ENCODE measurements at regions not wholly inside any gene's neighbourhood (a gene's known extent, or its start where the extent isn't known, plus 50 kb on each side); places are given as distances from the start of the nearest gene placed in this dataset.

DNA sequence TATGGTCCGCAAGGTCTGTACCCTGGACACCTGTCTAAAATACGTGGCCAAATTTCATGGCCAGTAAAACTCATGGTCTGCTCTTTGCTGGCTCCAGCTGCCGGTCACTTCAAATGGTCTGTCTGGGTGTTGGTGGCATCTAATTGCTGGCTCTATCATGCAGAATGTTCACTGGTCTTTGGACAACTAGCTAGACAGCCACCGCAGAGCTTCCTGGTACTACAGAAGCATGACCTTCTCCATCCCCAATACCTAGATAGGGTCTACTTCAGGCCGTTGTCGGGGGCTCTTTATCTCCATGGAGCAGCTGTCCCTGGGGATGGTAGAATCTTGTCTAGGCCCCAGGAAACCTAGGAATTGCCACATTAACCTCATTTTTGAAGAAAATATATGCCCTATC, 88.4 kb upstream of the RMDN2 start:
- Histone ChIP-seq H3K4me3 (ENCODE audit: low read length) (no peak overlapping the region), H3K4me1 (ENCODE audit: control insufficient read depth, insufficient read depth, low read length) (no peaks in the 10 kb centered on the region), H3K27me3 (ENCODE audit: control insufficient read depth, insufficient read depth, low read length) (no peaks in the 10 kb centered on the region), H3K36me3 (ENCODE audit: control insufficient read depth, insufficient read depth, low read length) (no peaks in the 10 kb centered on the region), H3K9me3 (ENCODE audit: control insufficient read depth, insufficient read depth, low read length) (no peaks in the 10 kb centered on the region), H3K27ac (ENCODE audit: low read length) (no peak overlapping the region)
- no peak for DNase-seq (ENCODE audit: low read depth, low spot score)
- WGBS (ENCODE audit: insufficient coverage, insufficient read length), result no CpG with 5 or more reads among the region's 6 CpGs

DNA sequence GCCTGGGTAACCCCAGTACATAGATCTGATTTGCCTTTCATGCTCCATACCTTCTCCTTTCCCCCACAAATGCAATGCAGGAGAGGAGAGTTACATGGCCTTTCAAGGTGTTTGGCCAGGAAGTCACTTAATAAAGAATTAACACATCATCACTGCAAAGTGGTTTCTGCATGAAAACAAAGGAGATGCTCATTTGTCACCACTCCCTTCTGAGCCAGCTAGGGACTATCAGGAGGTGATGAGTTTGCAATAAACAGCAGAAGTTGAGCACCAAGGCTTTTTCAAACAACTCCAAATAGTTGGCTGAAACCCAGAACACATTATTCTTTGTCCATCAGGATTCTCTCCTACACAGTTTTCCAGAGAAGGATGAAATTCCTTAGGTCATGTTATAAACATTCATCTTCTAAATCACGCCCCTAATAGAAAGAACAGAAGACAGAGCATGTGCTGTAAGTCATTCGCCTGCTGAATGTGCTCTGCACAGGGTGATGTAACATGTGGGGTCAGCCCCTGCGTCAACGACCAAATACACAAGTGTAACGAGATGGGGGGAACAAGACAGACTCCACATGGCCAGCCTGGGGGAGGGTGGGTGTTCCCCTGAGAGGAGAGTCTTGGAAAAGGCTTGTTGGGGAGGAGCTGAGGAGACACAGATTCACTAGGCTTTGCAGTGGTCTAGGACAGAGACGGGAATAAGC, 87.3 kb upstream of the RMDN2 start:
- Histone ChIP-seq H3K27me3 (ENCODE audit: control insufficient read depth, insufficient read depth, low read length) (no peaks in the 10 kb centered on the region), H3K36me3 (ENCODE audit: control insufficient read depth, insufficient read depth, low read length) (no peaks in the 10 kb centered on the region), H3K4me3 (ENCODE audit: low read length) (no peak overlapping the region), H3K4me1 (ENCODE audit: control insufficient read depth, insufficient read depth, low read length) (no peaks in the 10 kb centered on the region), H3K9me3 (ENCODE audit: control insufficient read depth, insufficient read depth, low read length) (no peaks in the 10 kb centered on the region), H3K27ac (ENCODE audit: low read length) (no peak overlapping the region)
- WGBS (ENCODE audit: insufficient coverage, insufficient read length), result no CpG with 5 or more reads among the region's 6 CpGs
- DNase-seq (ENCODE audit: low read depth, low spot score), result no peak

DNA sequence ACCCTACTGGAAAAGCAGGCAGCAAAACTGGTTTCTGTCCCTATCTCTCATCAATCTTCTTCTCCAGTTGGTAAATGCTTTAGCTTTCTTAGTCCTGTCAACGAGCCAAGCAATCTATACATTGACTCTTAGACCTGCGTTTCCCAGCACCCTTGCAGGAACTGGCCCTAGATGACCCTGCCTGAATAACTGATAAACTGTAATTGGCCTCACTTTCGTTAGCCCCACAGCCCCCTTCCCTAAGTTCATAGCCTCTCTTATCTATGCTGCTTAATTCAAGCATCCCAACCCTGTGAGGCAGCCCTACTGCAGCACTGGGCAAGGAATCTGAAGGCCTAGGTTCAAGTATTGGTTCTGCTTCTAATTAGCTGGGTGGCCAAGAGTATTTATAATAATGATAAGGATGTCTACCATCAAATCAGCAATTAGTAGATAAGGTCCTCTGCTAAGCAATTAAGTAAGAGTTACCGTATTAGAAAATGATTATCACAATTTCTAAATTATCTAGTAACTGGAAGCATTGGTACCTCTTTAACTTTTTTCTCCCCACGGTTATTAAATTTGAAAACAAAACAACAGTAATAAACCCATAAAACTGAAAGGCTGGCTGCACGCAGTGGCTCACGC, 86.4 kb upstream of the RMDN2 start:
- no peaks in the 10 kb centered on the region for H3K9me3 ChIP-seq (ENCODE audit: control insufficient read depth, insufficient read depth, low read length)
- H3K27me3 ChIP-seq (ENCODE audit: control insufficient read depth, insufficient read depth, low read length), result no peaks in the 10 kb centered on the region
- no peak overlapping the region for H3K27ac ChIP-seq (ENCODE audit: low read length)
- WGBS (ENCODE audit: insufficient coverage, insufficient read length), result no CpG with 5 or more reads among the region's 7 CpGs
- no peak overlapping the region for H3K4me3 ChIP-seq (ENCODE audit: low read length)
- DNase-seq (ENCODE audit: low read depth, low spot score), result no peak
- H3K36me3 ChIP-seq (ENCODE audit: control insufficient read depth, insufficient read depth, low read length), result no peaks in the 10 kb centered on the region
- no peaks in the 10 kb centered on the region for H3K4me1 ChIP-seq (ENCODE audit: control insufficient read depth, insufficient read depth, low read length)

DNA sequence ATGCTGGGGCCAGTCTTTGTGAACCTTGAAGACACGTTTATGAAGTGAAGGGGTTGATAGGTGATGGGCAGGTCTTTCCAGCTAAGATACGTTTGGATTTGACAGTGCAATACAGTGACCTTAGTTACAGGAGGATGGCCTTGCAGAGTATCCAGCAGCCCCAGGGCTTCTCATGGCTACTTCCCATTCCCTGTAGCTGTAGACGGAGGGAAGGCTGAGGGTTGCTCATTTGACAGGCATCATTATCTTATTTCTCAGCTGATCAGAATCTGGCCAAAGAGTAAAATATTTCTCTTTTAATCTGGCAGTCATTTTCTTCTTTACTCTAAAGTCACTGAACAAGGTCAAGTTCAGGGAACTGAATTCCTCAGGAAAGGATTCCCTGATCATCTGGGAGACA, 85.1 kb upstream of the RMDN2 start:
- Histone ChIP-seq H3K9me3 (ENCODE audit: control insufficient read depth, insufficient read depth, low read length) (no peaks in the 10 kb centered on the region), H3K36me3 (ENCODE audit: control insufficient read depth, insufficient read depth, low read length) (no peaks in the 10 kb centered on the region), H3K4me3 (ENCODE audit: low read length) (no peak overlapping the region), H3K4me1 (ENCODE audit: control insufficient read depth, insufficient read depth, low read length) (no peaks in the 10 kb centered on the region), H3K27ac (ENCODE audit: low read length) (no peak overlapping the region), H3K27me3 (ENCODE audit: control insufficient read depth, insufficient read depth, low read length) (no peaks in the 10 kb centered on the region)
- no CpG with 5 or more reads among the region's 3 CpGs for WGBS (ENCODE audit: insufficient coverage, insufficient read length)
- no peak for DNase-seq (ENCODE audit: low read depth, low spot score)

DNA sequence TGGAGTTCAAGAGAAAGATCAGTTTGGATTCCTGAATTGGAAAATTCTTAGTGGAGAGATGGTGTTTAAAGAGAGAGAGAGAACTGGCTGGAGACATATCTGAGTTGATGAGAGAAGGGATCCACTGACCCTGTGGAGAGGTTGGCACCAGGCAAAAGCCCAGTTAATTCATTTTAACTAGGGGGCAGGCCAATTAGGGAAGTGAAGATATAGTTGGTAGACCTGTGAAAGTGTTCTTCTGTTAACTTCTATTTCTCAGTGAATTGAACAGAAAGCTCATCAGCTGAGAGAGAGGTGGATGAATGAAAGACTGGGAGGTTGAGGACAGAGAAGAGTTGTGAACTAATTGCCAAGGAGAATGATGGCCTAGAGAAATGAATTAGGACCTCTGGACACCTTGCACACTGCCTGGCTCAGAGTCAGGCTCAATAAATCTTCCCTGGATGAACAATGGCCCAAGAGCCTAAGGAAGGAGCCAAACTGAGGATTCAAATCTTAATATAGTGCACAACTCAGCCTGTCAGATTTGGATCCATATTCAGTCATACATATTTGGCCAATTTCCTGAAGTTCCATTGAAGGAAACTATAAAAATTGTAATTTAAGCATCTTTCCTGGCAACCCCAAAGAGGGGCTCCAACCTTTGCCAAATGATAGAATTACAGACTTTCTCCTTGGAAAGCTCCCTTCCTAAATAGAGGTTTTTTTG, 82.2 kb upstream of the RMDN2 start:
- Histone ChIP-seq H3K9me3 (ENCODE audit: control insufficient read depth, insufficient read depth, low read length) (no peaks in the 10 kb centered on the region), H3K36me3 (ENCODE audit: control insufficient read depth, insufficient read depth, low read length) (no peaks in the 10 kb centered on the region), H3K4me1 (ENCODE audit: control insufficient read depth, insufficient read depth, low read length) (no peaks in the 10 kb centered on the region), H3K27me3 (ENCODE audit: control insufficient read depth, insufficient read depth, low read length) (no peaks in the 10 kb centered on the region), H3K27ac (ENCODE audit: low read length) (no peak overlapping the region), H3K4me3 (ENCODE audit: low read length) (no peak overlapping the region)
- no peak for DNase-seq (ENCODE audit: low read depth, low spot score)

DNA sequence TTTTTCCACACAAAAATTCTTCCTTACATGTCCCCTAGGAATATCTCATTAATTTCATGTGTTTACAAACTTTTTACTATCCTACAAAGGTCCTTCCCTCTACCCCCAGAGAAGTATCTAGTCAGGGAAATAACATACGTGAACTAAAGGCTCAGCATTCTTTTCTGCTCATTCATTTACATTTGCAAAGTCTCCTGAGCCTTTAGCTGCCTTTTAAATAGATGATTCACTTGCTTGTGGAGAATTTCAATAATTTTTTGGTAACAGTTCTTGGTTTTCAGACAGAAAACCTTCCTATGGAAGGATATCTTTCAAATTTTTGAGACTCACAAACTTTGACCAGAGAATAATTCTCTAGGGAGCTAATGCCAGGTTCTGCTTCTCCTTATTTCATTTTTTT, 81.5 kb upstream of the RMDN2 start:
- H3K4me1 ChIP-seq (ENCODE audit: control insufficient read depth, insufficient read depth, low read length), result no peaks in the 10 kb centered on the region
- H3K36me3 ChIP-seq (ENCODE audit: control insufficient read depth, insufficient read depth, low read length), result no peaks in the 10 kb centered on the region
- no CpG with 5 or more reads among the region's 1 CpG for WGBS (ENCODE audit: insufficient coverage, insufficient read length)
- no peak overlapping the region for H3K27ac ChIP-seq (ENCODE audit: low read length)
- H3K27me3 ChIP-seq (ENCODE audit: control insufficient read depth, insufficient read depth, low read length), result no peaks in the 10 kb centered on the region
- H3K4me3 ChIP-seq (ENCODE audit: low read length), result no peak overlapping the region
- no peaks in the 10 kb centered on the region for H3K9me3 ChIP-seq (ENCODE audit: control insufficient read depth, insufficient read depth, low read length)
- no peak for DNase-seq (ENCODE audit: low read depth, low spot score)

DNA sequence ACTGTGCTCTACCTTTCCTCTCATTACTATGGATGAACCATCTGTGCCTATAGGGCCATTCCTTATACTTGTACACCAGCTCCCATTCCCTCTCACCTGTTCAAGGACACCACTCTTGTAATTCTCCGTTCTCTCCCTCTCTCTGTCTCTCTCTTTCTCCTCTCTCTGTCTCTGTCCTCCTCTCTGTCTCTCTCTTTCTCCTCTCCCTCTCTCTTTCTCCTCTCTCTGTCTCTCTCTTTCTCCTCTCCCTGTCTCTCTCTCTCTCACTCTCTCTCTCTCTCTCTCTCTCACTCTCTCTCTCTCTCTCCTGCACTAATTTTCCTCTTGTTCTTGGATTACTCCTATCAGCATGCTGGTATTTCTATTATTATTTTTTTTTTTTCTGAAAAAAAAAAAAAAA, 78.9 kb upstream of the RMDN2 start:
- WGBS (ENCODE audit: insufficient coverage, insufficient read length), result no CpG with 5 or more reads among the region's 1 CpG
- no peak for DNase-seq (ENCODE audit: low read depth, low spot score)
- Histone ChIP-seq H3K4me1 (ENCODE audit: control insufficient read depth, insufficient read depth, low read length) (no peaks in the 10 kb centered on the region), H3K9me3 (ENCODE audit: control insufficient read depth, insufficient read depth, low read length) (no peaks in the 10 kb centered on the region), H3K27ac (ENCODE audit: low read length) (no peak overlapping the region), H3K4me3 (ENCODE audit: low read length) (no peak overlapping the region), H3K27me3 (ENCODE audit: control insufficient read depth, insufficient read depth, low read length) (no peaks in the 10 kb centered on the region), H3K36me3 (ENCODE audit: control insufficient read depth, insufficient read depth, low read length) (no peaks in the 10 kb centered on the region)

DNA sequence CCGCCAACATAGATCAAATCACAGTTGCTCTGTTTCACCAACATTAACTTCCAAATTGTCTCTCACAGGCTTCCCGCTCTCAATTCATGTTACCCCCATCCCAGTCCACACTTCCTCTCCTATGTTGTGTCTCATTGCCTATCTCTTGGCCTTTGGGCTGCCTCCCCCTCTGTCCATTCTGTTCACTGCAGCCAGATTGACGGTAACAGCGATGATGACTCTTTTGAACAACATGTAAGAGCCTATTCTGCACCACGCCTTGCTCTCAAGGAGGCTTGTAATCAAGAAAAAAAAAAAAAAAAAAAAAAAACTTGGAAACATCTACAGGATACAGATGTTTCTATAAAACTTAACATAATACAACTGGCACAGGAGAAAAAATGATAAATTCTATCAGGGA, 77.3 kb upstream of the RMDN2 start:
- no peaks in the 10 kb centered on the region for H3K27me3 ChIP-seq (ENCODE audit: control insufficient read depth, insufficient read depth, low read length)
- H3K9me3 ChIP-seq (ENCODE audit: control insufficient read depth, insufficient read depth, low read length), result no peaks in the 10 kb centered on the region
- H3K27ac ChIP-seq (ENCODE audit: low read length), result no peak overlapping the region
- DNase-seq (ENCODE audit: low read depth, low spot score), result no peak
- no CpG with 5 or more reads among the region's 5 CpGs for WGBS (ENCODE audit: insufficient coverage, insufficient read length)
- no peaks in the 10 kb centered on the region for H3K36me3 ChIP-seq (ENCODE audit: control insufficient read depth, insufficient read depth, low read length)
- H3K4me3 ChIP-seq (ENCODE audit: low read length), result no peak overlapping the region
- H3K4me1 ChIP-seq (ENCODE audit: control insufficient read depth, insufficient read depth, low read length), result no peaks in the 10 kb centered on the region

DNA sequence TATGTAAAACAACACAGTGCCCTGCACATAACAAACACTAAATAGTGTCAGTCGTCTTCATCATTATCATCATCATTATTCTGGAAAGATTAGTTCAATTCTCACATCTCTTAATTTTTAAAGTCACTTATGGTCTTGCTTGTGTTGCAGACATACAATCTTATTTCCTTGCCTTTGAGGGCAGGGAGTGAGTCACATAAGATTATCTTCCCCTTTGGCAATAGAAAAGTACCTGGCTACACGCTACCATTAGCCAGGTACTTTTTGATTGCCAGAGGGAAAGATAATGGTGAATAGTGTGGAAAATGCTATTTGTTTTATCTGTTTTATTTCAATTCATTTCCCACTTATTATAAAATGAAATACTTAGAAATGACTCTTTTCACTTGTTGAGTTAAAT, 76.6 kb upstream of the RMDN2 start:
- WGBS (ENCODE audit: insufficient coverage, insufficient read length), result no CpG with 5 or more reads among the region's 2 CpGs
- Histone ChIP-seq H3K36me3 (ENCODE audit: control insufficient read depth, insufficient read depth, low read length) (no peaks in the 10 kb centered on the region), H3K4me3 (ENCODE audit: low read length) (no peak overlapping the region), H3K4me1 (ENCODE audit: control insufficient read depth, insufficient read depth, low read length) (no peaks in the 10 kb centered on the region), H3K9me3 (ENCODE audit: control insufficient read depth, insufficient read depth, low read length) (no peaks in the 10 kb centered on the region), H3K27ac (ENCODE audit: low read length) (no peak overlapping the region), H3K27me3 (ENCODE audit: control insufficient read depth, insufficient read depth, low read length) (no peaks in the 10 kb centered on the region)
- DNase-seq (ENCODE audit: low read depth, low spot score), result no peak

DNA sequence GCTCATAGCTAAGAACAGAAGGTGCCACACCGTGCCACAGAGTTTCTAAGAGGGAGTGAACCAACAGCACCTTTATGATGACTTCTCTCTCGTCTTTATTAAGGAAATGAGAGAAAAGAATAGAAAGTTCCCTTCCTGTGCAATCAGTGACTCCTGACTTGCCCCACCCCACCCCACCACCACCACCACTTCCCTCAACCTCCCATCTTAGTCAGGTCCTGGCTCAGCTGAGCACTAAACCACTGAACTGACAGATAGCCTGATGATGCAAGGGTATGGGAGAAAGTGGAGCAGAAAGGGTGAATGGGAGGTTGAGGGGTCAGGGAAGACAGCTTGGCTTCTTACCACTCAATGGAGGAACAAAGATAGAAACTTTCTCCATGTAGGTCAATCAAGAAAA, 75.2 kb upstream of the RMDN2 start:
- no peak for DNase-seq (ENCODE audit: low read depth, low spot score)
- no CpG with 5 or more reads among the region's 2 CpGs for WGBS (ENCODE audit: insufficient coverage, insufficient read length)

DNA sequence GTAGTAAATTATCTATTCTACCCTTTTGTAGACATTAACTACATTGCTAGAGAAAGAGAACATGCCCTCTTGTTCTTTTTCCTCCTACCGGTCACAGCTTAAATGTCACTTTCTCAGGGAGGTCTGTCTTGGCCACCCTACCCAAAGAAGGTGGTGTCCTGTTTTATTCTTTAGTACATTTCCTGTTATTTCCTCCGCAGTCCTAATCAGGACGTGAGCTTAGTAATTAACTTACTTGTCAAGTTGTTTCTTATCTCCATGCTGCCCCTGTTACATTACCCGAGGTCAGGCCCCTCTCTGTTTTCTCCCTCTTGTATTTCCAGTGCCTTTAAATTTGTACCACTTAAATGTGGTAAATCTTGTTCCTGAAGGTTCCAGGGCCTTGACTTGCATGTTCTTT, 73.7 kb upstream of the RMDN2 start:
- Histone ChIP-seq H3K36me3 (ENCODE audit: control insufficient read depth, insufficient read depth, low read length) (no peaks in the 10 kb centered on the region), H3K4me1 (ENCODE audit: control insufficient read depth, insufficient read depth, low read length) (no peaks in the 10 kb centered on the region), H3K4me3 (ENCODE audit: low read length) (no peak overlapping the region), H3K27ac (ENCODE audit: low read length) (no peak overlapping the region), H3K9me3 (ENCODE audit: control insufficient read depth, insufficient read depth, low read length) (no peaks in the 10 kb centered on the region), H3K27me3 (ENCODE audit: control insufficient read depth, insufficient read depth, low read length) (no peaks in the 10 kb centered on the region)
- no CpG with 5 or more reads among the region's 4 CpGs for WGBS (ENCODE audit: insufficient coverage, insufficient read length)
- no peak for DNase-seq (ENCODE audit: low read depth, low spot score)

More for the DNA sequence above, 75.2 kb upstream of the RMDN2 start:
- Histone ChIP-seq H3K36me3 (ENCODE audit: control insufficient read depth, insufficient read depth, low read length) (no peaks in the 10 kb centered on the region), H3K27ac (ENCODE audit: low read length) (no peak overlapping the region), H3K9me3 (ENCODE audit: control insufficient read depth, insufficient read depth, low read length) (no peaks in the 10 kb centered on the region), H3K27me3 (ENCODE audit: control insufficient read depth, insufficient read depth, low read length) (no peaks in the 10 kb centered on the region), H3K4me3 (ENCODE audit: low read length) (no peak overlapping the region), H3K4me1 (ENCODE audit: control insufficient read depth, insufficient read depth, low read length) (no peaks in the 10 kb centered on the region)

All from iPS DF 6.9 (cell line).